ENCODE measurements at regions not wholly inside any gene's neighbourhood (a gene's known extent, or its start where the extent isn't known, plus 50 kb on each side); places are given as distances from the start of the nearest gene placed in this dataset.
"Not testable (repeated sequence)": the region's sequence is repeated elsewhere in the genome, so short reads cannot be mapped to it uniquely, and the experiment has no call there.

DNA sequence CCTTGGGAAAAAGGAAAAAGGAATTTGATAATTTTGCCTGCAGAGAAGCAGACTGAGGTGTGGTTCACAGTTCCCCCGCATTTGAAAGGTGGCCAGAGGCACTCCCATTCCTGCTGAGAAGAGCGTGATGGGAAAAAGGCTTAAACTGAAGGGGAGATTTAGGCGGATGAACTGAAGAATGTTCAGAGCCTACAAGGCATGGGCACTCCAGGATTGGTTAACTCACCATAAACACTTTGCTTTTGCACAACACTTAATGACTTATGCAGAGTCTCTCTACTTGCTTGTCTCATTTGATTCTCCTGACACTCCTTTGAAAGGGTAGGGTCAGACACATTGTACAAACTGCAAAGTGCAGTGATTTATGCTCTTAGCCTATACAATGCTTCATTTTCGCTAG, 119.6 kb upstream of the RUNX1 start:
- ATAC-seq (ENCODE audit: low FRiP score) (peak; percentile 88), DNase-seq (ENCODE audit: low spot score) (no peak)
- TF ChIP-seq, protein P1, sequence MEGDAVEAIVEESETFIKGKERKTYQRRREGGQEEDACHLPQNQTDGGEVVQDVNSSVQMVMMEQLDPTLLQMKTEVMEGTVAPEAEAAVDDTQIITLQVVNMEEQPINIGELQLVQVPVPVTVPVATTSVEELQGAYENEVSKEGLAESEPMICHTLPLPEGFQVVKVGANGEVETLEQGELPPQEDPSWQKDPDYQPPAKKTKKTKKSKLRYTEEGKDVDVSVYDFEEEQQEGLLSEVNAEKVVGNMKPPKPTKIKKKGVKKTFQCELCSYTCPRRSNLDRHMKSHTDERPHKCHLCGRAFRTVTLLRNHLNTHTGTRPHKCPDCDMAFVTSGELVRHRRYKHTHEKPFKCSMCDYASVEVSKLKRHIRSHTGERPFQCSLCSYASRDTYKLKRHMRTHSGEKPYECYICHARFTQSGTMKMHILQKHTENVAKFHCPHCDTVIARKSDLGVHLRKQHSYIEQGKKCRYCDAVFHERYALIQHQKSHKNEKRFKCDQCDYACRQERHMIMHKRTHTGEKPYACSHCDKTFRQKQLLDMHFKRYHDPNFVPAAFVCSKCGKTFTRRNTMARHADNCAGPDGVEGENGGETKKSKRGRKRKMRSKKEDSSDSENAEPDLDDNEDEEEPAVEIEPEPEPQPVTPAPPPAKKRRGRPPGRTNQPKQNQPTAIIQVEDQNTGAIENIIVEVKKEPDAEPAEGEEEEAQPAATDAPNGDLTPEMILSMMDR (IDR thresholded peaks at IDR 0.05) = no peak

DNA sequence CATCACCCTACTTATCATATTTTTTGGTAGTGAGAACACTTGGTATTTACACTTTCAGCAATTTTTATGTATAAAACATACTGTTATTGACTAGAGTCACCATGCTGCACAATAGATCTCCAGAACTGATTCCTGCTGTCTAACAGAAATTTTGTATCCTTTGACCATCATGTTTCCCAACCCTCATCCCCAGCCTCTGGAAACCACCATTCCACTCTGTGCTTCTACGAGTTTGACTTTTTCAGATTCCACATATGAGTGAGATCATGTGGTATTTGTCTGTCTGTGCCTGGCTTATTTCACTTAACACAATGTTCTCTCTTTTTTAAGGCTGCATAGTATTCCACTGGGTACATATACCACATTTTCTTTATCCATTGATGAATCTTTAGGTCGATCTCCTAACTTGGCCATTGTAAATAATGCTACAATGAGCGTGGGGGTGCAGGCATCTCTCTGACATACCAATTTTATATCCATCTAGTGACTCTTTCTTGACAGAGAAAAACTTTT, 115.9 kb upstream of the RUNX1 start:
- no peak for DNase-seq (ENCODE audit: low spot score)
- TF ChIP-seq, protein P1 (IDR thresholded peaks at IDR 0.05) = no peak
- ATAC-seq (ENCODE audit: low FRiP score) = no peak

DNA sequence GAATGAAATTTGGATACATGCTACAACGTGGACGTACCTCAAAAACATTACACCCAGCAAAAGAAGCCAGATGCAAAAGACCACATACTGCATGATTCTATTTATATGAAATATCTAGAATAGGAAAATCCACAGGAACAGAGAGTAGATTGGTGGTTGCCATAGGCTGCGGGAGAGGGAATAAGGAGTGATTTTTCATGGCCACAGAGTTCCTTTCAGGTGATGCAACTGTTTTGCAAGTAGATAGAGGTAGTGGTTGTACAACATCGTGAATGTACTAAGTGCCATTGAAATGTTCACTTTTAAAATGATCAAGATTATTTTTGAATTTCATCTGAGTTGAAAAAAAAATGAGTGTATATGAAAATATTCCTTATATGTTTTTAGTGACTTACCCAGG, 115.3 kb upstream of the RUNX1 start:
- TF ChIP-seq, protein P1 (IDR thresholded peaks at IDR 0.05) = no peak
- ATAC-seq (ENCODE audit: low FRiP score) = no peak
- DNase-seq (ENCODE audit: low spot score) = no peak

DNA sequence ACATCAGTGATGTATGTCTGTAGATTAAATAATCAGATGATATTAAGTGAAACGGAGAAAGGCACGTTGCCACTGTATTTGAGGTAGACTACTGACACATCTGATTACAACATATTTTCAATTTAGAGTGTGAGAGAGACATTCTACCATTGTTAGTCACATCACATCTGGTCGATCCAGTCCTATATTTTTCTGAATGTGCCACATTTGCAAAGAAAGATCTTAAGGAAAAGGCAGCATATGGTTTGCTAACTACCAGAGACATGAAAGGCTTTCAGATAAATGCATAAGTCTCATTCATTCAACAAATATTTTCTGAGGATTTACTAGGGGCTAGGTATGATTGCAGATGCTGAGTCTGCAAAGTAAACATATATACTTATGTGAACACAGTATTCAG, 114.3 kb upstream of the RUNX1 start:
- TF ChIP-seq, protein P1 (IDR thresholded peaks at IDR 0.05) = no peak
- ATAC-seq (ENCODE audit: low FRiP score) = no peak
- DNase-seq (ENCODE audit: low spot score) = no peak

GRCh38 chr21:35162831-35163230, 113.7 kb upstream of the RUNX1 start:
- DNase-seq (ENCODE audit: low spot score) (no peak), ATAC-seq (ENCODE audit: low FRiP score) (no peak)
- TF ChIP-seq, protein P1 (IDR thresholded peaks at IDR 0.05) = no peak

DNA sequence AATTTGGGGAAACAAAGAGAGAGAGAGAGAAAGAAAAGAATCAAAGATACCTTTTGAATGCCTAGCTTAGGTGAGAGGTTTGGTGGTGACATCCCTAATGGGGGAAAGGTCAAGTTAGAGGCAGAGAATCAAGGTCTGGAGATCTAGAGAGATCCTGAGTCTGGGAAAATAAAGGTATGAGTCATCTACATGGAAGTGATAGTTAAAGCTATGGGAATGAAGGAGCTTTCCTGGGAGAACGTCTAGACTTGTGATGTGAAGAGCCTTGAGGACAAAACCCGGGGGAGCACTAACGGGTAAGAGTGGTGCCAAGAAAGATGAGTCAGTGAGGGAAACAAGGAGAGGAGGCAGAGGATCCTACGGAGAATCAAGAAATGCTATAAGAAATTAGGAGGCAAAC, 110.8 kb upstream of the RUNX1 start:
- ATAC-seq (ENCODE audit: low FRiP score) (no peak), DNase-seq (ENCODE audit: low spot score) (no peak)
- TF ChIP-seq, protein P1 (IDR thresholded peaks at IDR 0.05) = no peak

- DNase-seq (ENCODE audit: low spot score); ATAC-seq (ENCODE audit: low FRiP score): not testable (repeated sequence)
These were observed 108.3 kb upstream of the RUNX1 start for GRCh38 chr21:35157374-35157773.
